Testis (tissue), 2 donors: ENCODE measurements at regions not wholly inside any gene's neighbourhood (a gene's known extent, or its start where the extent isn't known, plus 50 kb on each side); places are given as distances from the start of the nearest gene placed in this dataset.

Experiments
- DNase-seq: peaks from one replicate; pipeline ENCODE4 v3.0.0-alpha.2; 2019
- H3K27ac ChIP-seq, 2 donors: fragments of 200-600 bp; sonication (generic); one replicate each; pipeline ENCODE4 v1.5.1; 2019
- H3K27me3 ChIP-seq: fragments of 200-600 bp; sonication (generic); one replicate; pipeline ENCODE4 v1.5.1; 2019
- H3K36me3 ChIP-seq: fragments of 200-600 bp; sonication (generic); one replicate; pipeline ENCODE4 v1.5.1; 2017; ENCODE audit warnings: low read depth; ENCODE audit errors: missing control alignments
- H3K4me1 ChIP-seq: fragments of 200-600 bp; sonication (generic); one replicate; pipeline ENCODE4 v1.5.1; 2019
- H3K4me3 ChIP-seq, 2 donors: fragments of 200-600 bp; sonication (generic); one replicate each; pipeline ENCODE4 v1.5.1; 2017 to 2019
- H3K9me3 ChIP-seq: fragments of 200-600 bp; sonication (generic); one replicate; pipeline ENCODE4 v1.5.1; 2017
- POLR2A ChIP-seq: fragments of 450-650 bp; IDR thresholded peaks from one replicate; pipeline ENCODE4 v1.6.1; 2017; ENCODE audit warnings: antibody characterized with exemption, mild to moderate bottlenecking, moderate library complexity
- WGBS, 2 donors: methylation state at CpG; one replicate each; pipeline ENCODE4 v1.1.5; 2018; 5-methylcytosine and 5-hydroxymethylcytosine counted together
- intact Hi-C: fragments of 100-400 bp; cut with DNase I; formaldehyde crosslinking; loops from one replicate; pipeline ENCODE4 v1.15.1; 2023; ENCODE audit warnings: low total_unique reads
- TF ChIP-seq, protein P1 (sequence below), 3 experiments: fragments of 450-650 bp in 2 of 3; fragments of 200-600 bp in 1 of 3; sonication (generic) in 1 of 3; IDR thresholded peaks; one replicate each; pipeline ENCODE4 v1.5.1; 2016 to 2019; ENCODE audit warnings: antibody characterized with exemption in 3 of 3, mild to moderate bottlenecking in 2 of 3, moderate library complexity in 1 of 3

DNA sequence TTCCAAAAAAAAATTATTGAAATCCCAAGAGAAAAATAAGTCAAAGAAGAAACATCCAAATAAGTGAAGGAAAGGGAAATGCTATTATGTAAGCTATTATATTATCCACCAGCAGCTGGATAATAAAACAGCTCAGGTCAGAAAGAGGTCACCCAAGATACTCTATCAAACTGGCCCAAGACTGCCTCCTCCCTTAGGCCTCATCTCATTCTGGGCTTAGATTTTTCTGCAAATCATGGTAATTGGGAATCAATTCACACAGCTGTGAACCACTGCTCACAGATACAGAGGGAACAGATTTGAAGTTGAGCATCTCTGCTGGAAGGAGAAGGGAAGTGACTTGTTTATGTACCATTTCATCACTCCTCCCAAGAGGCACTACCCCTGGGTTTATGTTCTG lies 294.6 kb upstream of the DPPA4 start:
- H3K36me3 ChIP-seq = no peaks in the 10 kb centered on the region
- H3K27ac ChIP-seq = no peak overlapping the region
- no peaks in the 10 kb centered on the region for H3K4me1 ChIP-seq
- H3K4me3 ChIP-seq = no peak overlapping the region
- no peaks in the 10 kb centered on the region for H3K9me3 ChIP-seq
- no peak for DNase-seq
- TF ChIP-seq POLR2A = no peak
- TF ChIP-seq, protein P1, sequence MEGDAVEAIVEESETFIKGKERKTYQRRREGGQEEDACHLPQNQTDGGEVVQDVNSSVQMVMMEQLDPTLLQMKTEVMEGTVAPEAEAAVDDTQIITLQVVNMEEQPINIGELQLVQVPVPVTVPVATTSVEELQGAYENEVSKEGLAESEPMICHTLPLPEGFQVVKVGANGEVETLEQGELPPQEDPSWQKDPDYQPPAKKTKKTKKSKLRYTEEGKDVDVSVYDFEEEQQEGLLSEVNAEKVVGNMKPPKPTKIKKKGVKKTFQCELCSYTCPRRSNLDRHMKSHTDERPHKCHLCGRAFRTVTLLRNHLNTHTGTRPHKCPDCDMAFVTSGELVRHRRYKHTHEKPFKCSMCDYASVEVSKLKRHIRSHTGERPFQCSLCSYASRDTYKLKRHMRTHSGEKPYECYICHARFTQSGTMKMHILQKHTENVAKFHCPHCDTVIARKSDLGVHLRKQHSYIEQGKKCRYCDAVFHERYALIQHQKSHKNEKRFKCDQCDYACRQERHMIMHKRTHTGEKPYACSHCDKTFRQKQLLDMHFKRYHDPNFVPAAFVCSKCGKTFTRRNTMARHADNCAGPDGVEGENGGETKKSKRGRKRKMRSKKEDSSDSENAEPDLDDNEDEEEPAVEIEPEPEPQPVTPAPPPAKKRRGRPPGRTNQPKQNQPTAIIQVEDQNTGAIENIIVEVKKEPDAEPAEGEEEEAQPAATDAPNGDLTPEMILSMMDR (IDR thresholded peaks at IDR 0.05) = no peak
- no peaks in the 10 kb centered on the region for H3K27me3 ChIP-seq
- intact Hi-C loops = no loop called here

DNA sequence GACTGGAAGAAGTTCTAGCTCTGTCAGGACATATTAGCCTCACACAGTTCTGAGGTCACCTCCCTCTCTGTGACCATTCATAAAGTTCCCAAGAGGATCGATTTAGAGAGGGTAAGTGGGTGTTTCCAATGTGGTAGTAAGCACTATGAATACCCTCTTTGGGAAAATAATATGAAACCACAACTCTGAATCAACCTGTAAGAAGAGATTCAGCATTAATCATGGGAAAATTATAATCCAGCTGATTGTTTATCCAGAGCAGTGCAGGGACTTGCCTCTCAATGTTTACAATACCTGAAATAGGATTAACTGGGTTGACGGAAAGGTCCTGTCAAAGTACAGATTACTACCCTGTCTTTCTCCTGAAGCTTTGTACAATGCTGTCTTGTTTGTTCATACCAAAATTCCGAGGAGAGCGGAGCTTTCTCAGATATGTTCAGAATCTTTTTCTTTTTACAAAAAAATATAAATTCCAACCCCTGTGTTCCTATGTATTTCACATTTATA lies 302.9 kb upstream of the DPPA4 start:
- Histone ChIP-seq H3K36me3 (no peaks in the 10 kb centered on the region), H3K27ac (no peak overlapping the region), H3K9me3 (no peaks in the 10 kb centered on the region), H3K4me3 (no peak overlapping the region), H3K4me1 (no peaks in the 10 kb centered on the region), H3K27me3 (no peaks in the 10 kb centered on the region)
- DNase-seq = no peak
- WGBS, 2 donors = 91 to 92% methylated on average over 4 of the region's 4 CpGs
- TF ChIP-seq, protein P1 (IDR thresholded peaks at IDR 0.05) = no peak
- no peak for TF ChIP-seq POLR2A
- intact Hi-C loops = no loop called here

DNA sequence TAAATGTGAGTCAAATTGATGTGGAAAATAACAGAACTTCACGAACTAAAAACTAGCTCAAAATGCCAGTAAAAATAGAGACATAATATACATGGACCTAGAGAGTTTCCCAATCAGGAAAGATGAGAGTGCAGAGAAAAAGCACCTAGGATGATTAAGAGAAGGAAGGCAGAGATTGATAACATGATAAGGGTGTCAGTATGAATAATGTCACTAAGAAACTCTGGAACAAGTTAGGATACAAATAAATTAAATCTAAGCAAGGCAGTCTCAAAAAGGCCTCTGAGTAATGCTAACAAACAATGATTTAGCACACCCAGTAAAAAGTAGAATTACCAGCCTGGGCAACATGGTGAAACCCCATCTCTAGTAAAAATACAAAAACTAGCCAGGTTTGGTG lies 304.7 kb upstream of the DPPA4 start:
- Histone ChIP-seq H3K36me3 (no peaks in the 10 kb centered on the region), H3K27ac (no peak overlapping the region), H3K9me3 (no peaks in the 10 kb centered on the region), H3K4me3 (no peak overlapping the region), H3K27me3 (no peaks in the 10 kb centered on the region), H3K4me1 (no peaks in the 10 kb centered on the region)
- WGBS, 2 donors = 69 to 85% methylated on average over 1 of the region's 1 CpG
- no peak for DNase-seq
- TF ChIP-seq, protein P1 (IDR thresholded peaks at IDR 0.05) = no peak
- TF ChIP-seq POLR2A = no peak
- intact Hi-C loops = no loop called here

DNA sequence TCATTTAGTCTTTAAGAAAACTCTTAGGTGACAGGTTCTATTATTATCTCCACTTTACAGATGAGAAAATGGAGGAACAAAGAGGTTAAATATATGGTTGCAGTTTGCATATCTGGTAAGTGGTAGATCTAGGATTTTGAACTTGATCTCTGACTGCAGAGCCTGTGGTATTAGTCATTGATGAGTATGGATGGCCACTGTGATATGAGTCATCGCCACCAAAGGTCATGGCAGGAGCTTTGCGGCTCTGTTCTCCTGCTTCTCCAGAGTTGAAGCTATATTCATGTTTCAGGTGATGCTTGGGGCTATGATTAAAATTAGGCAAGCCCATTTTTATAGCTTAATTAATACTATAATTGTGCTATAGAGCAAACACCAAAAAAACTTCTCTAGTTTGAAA lies 306.2 kb upstream of the DPPA4 start:
- Histone ChIP-seq H3K36me3 (no peaks in the 10 kb centered on the region), H3K4me1 (no peaks in the 10 kb centered on the region), H3K9me3 (no peaks in the 10 kb centered on the region), H3K27me3 (no peaks in the 10 kb centered on the region), H3K4me3 (no peak overlapping the region), H3K27ac (no peak overlapping the region)
- TF ChIP-seq, protein P1 (IDR thresholded peaks at IDR 0.05) = no peak
- TF ChIP-seq POLR2A = no peak
- DNase-seq = no peak
- intact Hi-C loops = no loop called here
- WGBS, 2 donors = 47 to 63% methylated on average over 2 of the region's 2 CpGs

DNA sequence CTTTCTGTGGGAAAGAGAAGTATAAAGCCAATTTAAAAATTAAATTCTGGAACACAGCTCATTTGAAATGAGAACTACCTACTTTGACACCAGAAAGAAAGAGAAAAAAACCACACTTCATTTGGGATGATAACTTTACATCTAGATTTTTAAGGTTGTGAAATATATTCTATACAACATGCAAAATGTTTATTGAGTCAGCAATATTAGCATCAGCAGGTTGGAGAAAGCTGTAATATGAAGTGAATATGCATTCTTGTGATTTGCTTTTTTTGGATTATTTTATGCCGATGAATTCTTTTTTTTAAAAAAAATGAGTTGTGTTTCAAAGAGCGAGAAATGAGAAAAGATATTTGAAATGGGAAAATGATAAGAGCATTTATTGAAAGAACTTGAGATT lies 307.0 kb upstream of the DPPA4 start:
- TF ChIP-seq POLR2A = no peak
- TF ChIP-seq, protein P1 (IDR thresholded peaks at IDR 0.05) = no peak
- Histone ChIP-seq H3K36me3 (no peaks in the 10 kb centered on the region), H3K4me3 (no peak overlapping the region), H3K4me1 (no peaks in the 10 kb centered on the region), H3K27ac (no peak overlapping the region), H3K9me3 (no peaks in the 10 kb centered on the region), H3K27me3 (no peaks in the 10 kb centered on the region)
- intact Hi-C loops = no loop called here
- DNase-seq = no peak
- WGBS, 2 donors = 90 to 96% methylated on average over 2 of the region's 2 CpGs
